Gastroesophageal sphincter (tissue), 4 donors: ENCODE measurements at regions not wholly inside any gene's neighbourhood (a gene's known extent, or its start where the extent isn't known, plus 50 kb on each side); places are given as distances from the start of the nearest gene placed in this dataset.

ENCODE experiments used
- ATAC-seq: fragments of 150-250 bp; one replicate; pipeline ENCODE4 v1.9.1; 2016; ENCODE audit warnings: mild to moderate bottlenecking, moderate library complexity
- H3K27ac ChIP-seq, 4 donors: fragments of 200-600 bp; sonication (generic) in 3 of 4; 1 replicate in 3 of 4; 2 replicates in 1 of 4; pipeline ENCODE4 v1.5.1; 2016 to 2019
- H3K27me3 ChIP-seq: fragments of 200-600 bp; sonication (generic); one replicate; pipeline ENCODE4 v1.5.1; 2019
- H3K36me3 ChIP-seq, 2 donors: fragments of 200-600 bp; sonication (generic); one replicate each; pipeline ENCODE4 v1.5.1; 2019; ENCODE audit warnings: control low read depth in 1 of 2
- H3K4me1 ChIP-seq, 3 donors: fragments of 200-600 bp; sonication (generic); 1 replicate in 2 of 3; 2 replicates in 1 of 3; pipeline ENCODE4 v1.5.1; 2016 to 2019; ENCODE audit warnings: control low read depth in 2 of 3
- H3K4me3 ChIP-seq, 2 donors: fragments of 200-600 bp; sonication (generic); one replicate each; pipeline ENCODE4 v1.5.1; 2019; ENCODE audit warnings: mild to moderate bottlenecking in 1 of 2, moderate library complexity in 1 of 2
- H3K9me3 ChIP-seq, 3 donors: fragments of 200-600 bp; sonication (generic); one replicate each; pipeline ENCODE4 v1.5.1; 2017 to 2019; ENCODE audit warnings: control low read depth in 2 of 3
- EP300 ChIP-seq: sonication (generic); formaldehyde crosslinking; IDR thresholded peaks from one replicate; pipeline ENCODE4 v1.6.1; 2017; ENCODE audit warnings: antibody characterized with exemption, mild to moderate bottlenecking
- POLR2A ChIP-seq, 2 donors: fragments of 450-650 bp; IDR thresholded peaks; one replicate each; pipeline ENCODE4 v1.6.1; 2017; ENCODE audit warnings: antibody characterized with exemption in 2 of 2, mild to moderate bottlenecking in 2 of 2, moderate library complexity in 1 of 2
- POLR2AphosphoS5 ChIP-seq: sonication (generic); formaldehyde crosslinking; IDR thresholded peaks from one replicate; pipeline ENCODE4 v1.6.1; 2017; ENCODE audit warnings: antibody characterized with exemption
- WGBS, 2 donors: methylation state at CpG; one replicate each; pipeline ENCODE4 v1.1.5; 2018; ENCODE audit warnings: low coverage in 1 of 2; 5-methylcytosine and 5-hydroxymethylcytosine counted together
- TF ChIP-seq, protein P1 (sequence below), 4 experiments: fragments of 200-600 bp in 2 of 4; fragments of 450-650 bp in 2 of 4; sonication (generic) in 1 of 4; IDR thresholded peaks; one replicate each; pipeline ENCODE4 v1.5.1; 2017 to 2019; ENCODE audit warnings: antibody characterized with exemption in 4 of 4, mild to moderate bottlenecking in 2 of 4, moderate library complexity in 2 of 4

DNA sequence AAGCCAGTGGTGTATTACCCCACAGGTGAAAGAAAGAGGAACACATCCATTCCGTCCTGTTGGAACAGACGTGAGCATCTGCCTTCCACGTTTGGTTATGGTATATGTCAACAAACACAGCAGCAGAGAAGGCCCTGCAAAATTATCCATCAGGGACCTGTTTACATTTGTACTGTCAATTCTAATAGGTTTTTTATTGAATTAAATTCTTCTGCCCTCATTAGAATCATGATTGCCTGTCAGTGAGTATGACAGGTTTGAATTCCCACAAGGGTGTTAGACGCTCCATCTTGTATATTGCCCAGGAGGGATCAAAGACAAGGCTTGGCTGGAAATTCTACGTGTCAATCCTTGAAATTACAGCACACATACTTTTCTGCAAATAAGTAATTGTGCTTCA lies 339.9 kb upstream of the NOCT start:
- Histone ChIP-seq H3K27ac (no peak overlapping the region), H3K36me3 (no peaks in the 10 kb centered on the region), H3K4me1 (peaks cover 0 to 10% (median 0%) of the 10 kb centered on the region in 3 donors), H3K4me3 (no peak overlapping the region), H3K27me3 (no peaks in the 10 kb centered on the region), H3K9me3 (no peaks in the 10 kb centered on the region)
- WGBS, 2 donors, result 89 to 94% methylated on average over 4 to 5 of the region's 5 CpGs
- ATAC-seq, result no peak
- TF ChIP-seq, protein P1, sequence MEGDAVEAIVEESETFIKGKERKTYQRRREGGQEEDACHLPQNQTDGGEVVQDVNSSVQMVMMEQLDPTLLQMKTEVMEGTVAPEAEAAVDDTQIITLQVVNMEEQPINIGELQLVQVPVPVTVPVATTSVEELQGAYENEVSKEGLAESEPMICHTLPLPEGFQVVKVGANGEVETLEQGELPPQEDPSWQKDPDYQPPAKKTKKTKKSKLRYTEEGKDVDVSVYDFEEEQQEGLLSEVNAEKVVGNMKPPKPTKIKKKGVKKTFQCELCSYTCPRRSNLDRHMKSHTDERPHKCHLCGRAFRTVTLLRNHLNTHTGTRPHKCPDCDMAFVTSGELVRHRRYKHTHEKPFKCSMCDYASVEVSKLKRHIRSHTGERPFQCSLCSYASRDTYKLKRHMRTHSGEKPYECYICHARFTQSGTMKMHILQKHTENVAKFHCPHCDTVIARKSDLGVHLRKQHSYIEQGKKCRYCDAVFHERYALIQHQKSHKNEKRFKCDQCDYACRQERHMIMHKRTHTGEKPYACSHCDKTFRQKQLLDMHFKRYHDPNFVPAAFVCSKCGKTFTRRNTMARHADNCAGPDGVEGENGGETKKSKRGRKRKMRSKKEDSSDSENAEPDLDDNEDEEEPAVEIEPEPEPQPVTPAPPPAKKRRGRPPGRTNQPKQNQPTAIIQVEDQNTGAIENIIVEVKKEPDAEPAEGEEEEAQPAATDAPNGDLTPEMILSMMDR (IDR thresholded peaks at IDR 0.05), result no peak
- no peak for TF ChIP-seq POLR2AphosphoS5
- no peak for TF ChIP-seq POLR2A (IDR thresholded peaks at IDR 0.05)
- no peak for TF ChIP-seq EP300

DNA sequence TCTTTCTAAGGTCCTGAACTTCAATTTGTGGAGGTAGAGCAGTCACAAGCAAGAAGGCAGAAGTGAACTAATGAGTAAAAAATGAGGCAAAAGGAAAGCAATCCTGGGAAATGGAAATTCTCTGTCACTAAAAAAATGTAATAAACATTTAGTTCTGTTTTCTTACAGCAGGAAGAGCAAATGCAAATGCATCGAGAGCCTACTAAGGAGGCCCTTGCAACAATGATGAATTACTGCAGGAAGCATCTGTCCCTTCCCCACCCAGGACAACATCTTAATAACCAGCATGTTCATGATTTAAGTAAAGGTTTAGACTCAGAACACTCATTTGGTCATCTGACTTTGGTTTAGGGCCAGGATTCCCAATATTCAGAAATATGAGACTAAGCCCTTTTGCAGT lies 341.4 kb upstream of the NOCT start:
- WGBS, 2 donors, result 64 to 91% methylated on average over 1 of the region's 1 CpG
- TF ChIP-seq, protein P1 (IDR thresholded peaks at IDR 0.05), result no peak
- TF ChIP-seq EP300, result no peak
- no peak for TF ChIP-seq POLR2A (IDR thresholded peaks at IDR 0.05)
- TF ChIP-seq POLR2AphosphoS5, result no peak
- Histone ChIP-seq H3K36me3 (no peaks in the 10 kb centered on the region), H3K4me1 (peaks cover 0 to 8% (median 0%) of the 10 kb centered on the region in 3 donors), H3K27me3 (no peaks in the 10 kb centered on the region), H3K27ac (no peak overlapping the region), H3K4me3 (no peak overlapping the region), H3K9me3 (no peaks in the 10 kb centered on the region)
- ATAC-seq, result no peak

DNA sequence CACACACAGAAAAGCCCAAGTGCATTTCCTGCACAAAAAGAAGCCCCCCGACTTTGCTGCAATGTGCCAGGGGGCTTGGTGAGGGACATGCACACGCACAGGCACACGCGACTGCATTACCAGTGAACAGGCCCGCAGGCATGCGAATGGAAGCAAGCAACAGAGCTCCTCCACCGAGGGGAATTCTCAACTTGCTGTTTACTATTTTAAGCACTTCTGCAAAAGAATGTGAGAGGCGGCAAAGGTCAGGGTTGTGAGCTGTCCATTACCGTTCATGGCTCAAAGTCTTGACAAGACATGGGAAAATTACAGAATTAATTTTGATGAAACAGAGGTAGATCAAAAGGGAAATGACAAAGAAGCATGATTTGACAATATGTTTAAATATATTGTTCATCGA lies 342.5 kb upstream of the NOCT start:
- Histone ChIP-seq H3K27ac (no peak overlapping the region), H3K27me3 (no peaks in the 10 kb centered on the region), H3K36me3 (no peaks in the 10 kb centered on the region), H3K9me3 (no peaks in the 10 kb centered on the region), H3K4me3 (no peak overlapping the region), H3K4me1 (peaks cover 0 to 8% (median 0%) of the 10 kb centered on the region in 3 donors)
- no peak for TF ChIP-seq EP300
- no peak for TF ChIP-seq POLR2A (IDR thresholded peaks at IDR 0.05)
- TF ChIP-seq POLR2AphosphoS5, result no peak
- TF ChIP-seq, protein P1 (IDR thresholded peaks at IDR 0.05), result no peak
- no peak for ATAC-seq
- 61 to 86% methylated on average over 1 to 5 of the region's 10 CpGs for WGBS, 2 donors

DNA sequence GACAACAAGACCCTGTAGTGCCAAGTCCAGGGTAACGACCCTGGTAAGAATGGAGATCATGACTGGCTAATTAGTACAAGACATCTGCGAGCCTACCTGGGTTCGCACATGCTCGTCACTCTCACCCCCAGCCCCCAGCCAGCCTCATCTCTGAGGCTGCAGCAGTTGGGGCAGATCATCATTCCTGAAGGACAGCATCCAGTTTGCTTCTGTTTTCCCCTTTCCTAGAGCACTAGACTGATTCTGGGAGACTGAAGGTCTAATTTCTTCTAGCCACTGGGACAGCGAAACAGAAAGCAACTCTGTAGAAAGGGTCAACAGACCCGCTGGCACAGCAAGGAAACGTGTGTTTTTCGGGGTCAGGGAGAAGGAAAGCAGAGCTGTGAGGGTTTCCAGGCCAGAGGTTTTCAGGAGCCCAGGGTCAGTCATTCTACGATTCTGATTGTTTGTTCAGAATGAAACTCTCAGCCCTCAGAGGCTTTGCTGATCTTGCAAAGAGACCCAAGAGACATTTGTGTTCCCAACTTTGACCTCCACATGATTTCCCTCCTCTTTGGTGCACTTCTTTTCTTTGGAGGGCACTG lies 343.1 kb upstream of the NOCT start:
- H3K27ac ChIP-seq, result no peak overlapping the region
- H3K27me3 ChIP-seq, result no peaks in the 10 kb centered on the region
- WGBS, 2 donors, result 90 to 91% methylated on average over 6 to 9 of the region's 9 CpGs
- H3K4me3 ChIP-seq, result no peak overlapping the region
- TF ChIP-seq, protein P1 (IDR thresholded peaks at IDR 0.05), result no peak
- no peak for TF ChIP-seq POLR2A (IDR thresholded peaks at IDR 0.05)
- TF ChIP-seq EP300, result no peak
- no peak for TF ChIP-seq POLR2AphosphoS5
- peaks cover 0 to 8% (median 0%) of the 10 kb centered on the region in 3 donors for H3K4me1 ChIP-seq
- ATAC-seq, result no peak
- no peaks in the 10 kb centered on the region for H3K9me3 ChIP-seq
- H3K36me3 ChIP-seq, result no peaks in the 10 kb centered on the region

DNA sequence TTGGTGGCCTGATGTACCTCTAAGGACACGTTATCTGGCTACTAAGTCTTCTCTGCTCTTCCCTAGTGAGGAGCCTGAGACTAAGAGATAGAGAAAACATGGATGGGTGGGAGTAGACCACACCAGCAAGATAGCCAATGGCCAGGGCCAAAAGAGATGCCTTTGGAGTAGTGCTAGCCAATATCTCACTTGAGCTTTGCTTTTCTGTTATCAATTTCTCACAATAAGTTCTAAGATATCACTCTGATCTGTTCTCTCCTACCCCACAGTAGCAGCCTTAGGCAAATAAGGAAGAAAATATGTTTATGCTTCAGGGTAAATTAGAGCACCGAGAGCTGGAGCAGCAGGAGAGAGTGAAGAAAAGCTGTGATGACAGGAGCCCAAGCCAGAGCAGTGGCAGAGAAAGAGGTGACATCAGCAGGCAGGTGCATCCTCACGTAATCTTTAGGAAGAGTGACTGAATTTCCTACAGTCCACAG lies 343.9 kb upstream of the NOCT start:
- H3K9me3 ChIP-seq, result no peaks in the 10 kb centered on the region
- H3K4me1 ChIP-seq, result peaks cover 0 to 8% (median 0%) of the 10 kb centered on the region in 3 donors
- ATAC-seq, result no peak
- H3K36me3 ChIP-seq, result no peaks in the 10 kb centered on the region
- WGBS, 2 donors, result 84 to 94% methylated on average over 2 to 3 of the region's 3 CpGs
- no peak overlapping the region for H3K27ac ChIP-seq
- H3K27me3 ChIP-seq, result no peaks in the 10 kb centered on the region
- H3K4me3 ChIP-seq, result no peak overlapping the region
- no peak for TF ChIP-seq POLR2AphosphoS5
- TF ChIP-seq POLR2A (IDR thresholded peaks at IDR 0.05), result no peak
- TF ChIP-seq EP300, result no peak
- TF ChIP-seq, protein P1 (IDR thresholded peaks at IDR 0.05), result no peak
